Transverse colon (tissue), 3 donors: ENCODE measurements at regions not wholly inside any gene's neighbourhood (a gene's known extent, or its start where the extent isn't known, plus 50 kb on each side); places are given as distances from the start of the nearest gene placed in this dataset.

Experiments used
- EP300 ChIP-seq: sonication (generic); formaldehyde crosslinking; IDR thresholded peaks from one replicate; pipeline ENCODE4 v1.6.1; 2017; ENCODE audit warnings: antibody characterized with exemption, low read depth
- TF ChIP-seq, protein P1 (sequence below), 5 experiments: fragments of 200-600 bp in 3 of 5; fragments of 450-650 bp in 2 of 5; sonication (generic) in 3 of 5; IDR thresholded peaks; 1 replicate in 2 of 5; 2 replicates in 3 of 5; pipeline ENCODE4 v1.5.1; 2016 to 2017; ENCODE audit warnings: antibody characterized with exemption in 5 of 5, inconsistent platforms in 3 of 5, mild to moderate bottlenecking in 2 of 5, moderate library complexity in 1 of 5

DNA sequence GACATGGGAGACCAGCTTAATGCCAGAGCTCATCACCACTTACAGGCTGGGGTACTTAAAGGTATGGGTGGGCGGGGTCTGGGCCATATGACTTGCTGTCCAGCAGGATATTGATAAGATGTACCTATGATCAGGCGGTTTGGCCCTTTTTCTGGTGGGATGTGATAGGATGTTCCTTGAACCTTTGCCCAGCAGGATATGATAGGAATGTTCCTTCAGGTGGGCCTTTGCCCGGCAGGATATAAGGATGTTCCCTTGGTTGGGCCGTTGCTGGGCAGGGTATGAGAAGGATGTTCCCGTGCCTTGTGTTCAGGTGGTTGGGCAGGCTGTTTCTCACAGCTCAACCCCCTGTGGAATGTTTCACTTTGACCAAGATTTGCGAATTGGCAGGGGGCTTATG lies 187.2 kb upstream of the CXCL12 start:
- TF ChIP-seq, protein P1, sequence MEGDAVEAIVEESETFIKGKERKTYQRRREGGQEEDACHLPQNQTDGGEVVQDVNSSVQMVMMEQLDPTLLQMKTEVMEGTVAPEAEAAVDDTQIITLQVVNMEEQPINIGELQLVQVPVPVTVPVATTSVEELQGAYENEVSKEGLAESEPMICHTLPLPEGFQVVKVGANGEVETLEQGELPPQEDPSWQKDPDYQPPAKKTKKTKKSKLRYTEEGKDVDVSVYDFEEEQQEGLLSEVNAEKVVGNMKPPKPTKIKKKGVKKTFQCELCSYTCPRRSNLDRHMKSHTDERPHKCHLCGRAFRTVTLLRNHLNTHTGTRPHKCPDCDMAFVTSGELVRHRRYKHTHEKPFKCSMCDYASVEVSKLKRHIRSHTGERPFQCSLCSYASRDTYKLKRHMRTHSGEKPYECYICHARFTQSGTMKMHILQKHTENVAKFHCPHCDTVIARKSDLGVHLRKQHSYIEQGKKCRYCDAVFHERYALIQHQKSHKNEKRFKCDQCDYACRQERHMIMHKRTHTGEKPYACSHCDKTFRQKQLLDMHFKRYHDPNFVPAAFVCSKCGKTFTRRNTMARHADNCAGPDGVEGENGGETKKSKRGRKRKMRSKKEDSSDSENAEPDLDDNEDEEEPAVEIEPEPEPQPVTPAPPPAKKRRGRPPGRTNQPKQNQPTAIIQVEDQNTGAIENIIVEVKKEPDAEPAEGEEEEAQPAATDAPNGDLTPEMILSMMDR (IDR thresholded peaks at IDR 0.05): no peak
- TF ChIP-seq EP300: no peak
